ENCODE measurements at regions not wholly inside any gene's neighbourhood (a gene's known extent, or its start where the extent isn't known, plus 50 kb on each side); places are given as distances from the start of the nearest gene placed in this dataset.

DNA sequence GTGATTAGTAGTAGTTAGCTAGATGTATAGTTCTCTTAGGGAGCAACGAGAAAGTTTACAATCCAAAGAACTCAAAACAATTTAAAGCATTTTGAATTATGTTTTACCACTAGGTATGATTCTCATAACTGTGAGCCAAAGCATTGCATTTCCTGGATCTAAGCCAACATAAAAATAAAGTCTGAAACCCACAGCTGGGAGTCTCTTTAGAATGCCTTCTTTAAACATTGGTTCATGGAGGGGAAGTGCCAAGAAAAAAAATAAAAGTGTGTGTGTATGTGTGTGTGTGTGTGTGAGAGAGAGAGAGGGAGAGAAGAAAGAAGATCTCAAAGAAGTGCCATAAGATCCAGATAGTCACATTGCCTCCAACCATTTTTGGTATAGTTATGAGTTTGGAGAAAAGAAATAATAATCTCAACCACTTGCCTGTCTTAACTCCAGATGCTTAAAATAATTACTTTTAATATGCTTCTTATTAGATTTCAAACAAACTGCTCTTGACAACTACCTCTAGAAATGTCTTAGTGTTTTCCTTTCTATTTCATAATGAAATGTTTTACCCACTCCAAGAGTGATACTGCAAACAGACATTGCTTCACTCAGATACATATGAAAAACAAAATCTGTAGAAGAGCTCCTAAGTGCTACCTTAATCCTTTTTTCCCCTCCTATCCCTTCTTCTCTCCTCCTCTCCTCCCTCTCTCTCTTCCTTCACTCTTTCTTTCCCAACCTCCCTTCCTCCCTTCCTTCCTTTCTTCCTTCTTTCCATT, 554.1 kb downstream of the KCTD12 start:
- Histone ChIP-seq H3T11ph (ENCODE audit: low read length) (no peak overlapping the region), H2BK15ac (ENCODE audit: low read depth, low read length) (no peak overlapping the region), H2BK120ac (ENCODE audit: low read depth, low read length, poor library complexity, severe bottlenecking) (no peak overlapping the region), H2AFZ (ENCODE audit: low read length) (no peak overlapping the region), H4K20me1 (ENCODE audit: control insufficient read depth, insufficient read depth, insufficient read length) (no peaks in the 10 kb centered on the region), H3K79me2 (ENCODE audit: insufficient read depth, low read length) (no peaks in the 10 kb centered on the region), H3K9ac (ENCODE audit: extremely low read depth, insufficient read length, low read length) (no peak overlapping the region), H3K56ac (ENCODE audit: insufficient read length, low read depth, low read length) (no peak overlapping the region), H3K14ac (ENCODE audit: insufficient read depth, low read length) (no peak overlapping the region), H2BK20ac (ENCODE audit: low read depth, low read length, poor library complexity, severe bottlenecking) (no peak overlapping the region), H3K4ac (ENCODE audit: low read depth, low read length) (no peak overlapping the region), H3K27me3 (ENCODE audit: insufficient read depth, low read length) (no peaks in the 10 kb centered on the region; the same call in 1 of the 2 replicates), H3K27ac (ENCODE audit: insufficient read length, low read depth, low read length) (no peak overlapping the region), H2BK5ac (ENCODE audit: insufficient read length, low read length) (no peak overlapping the region), H4K91ac (ENCODE audit: insufficient read length, low read depth, low read length) (no peak overlapping the region), H3K4me1 (ENCODE audit: insufficient read depth, low read length) (no peaks in the 10 kb centered on the region; the same call in 1 of the 2 replicates), H3K4me2 (ENCODE audit: insufficient read depth, insufficient read length, low read length) (no peak overlapping the region), H3K23ac (ENCODE audit: insufficient read length, low read depth, low read length) (no peak overlapping the region), H3K79me1 (ENCODE audit: insufficient read depth, low read depth, low read length, poor library complexity, severe bottlenecking) (no peaks in the 10 kb centered on the region), H4K5ac (ENCODE audit: insufficient read length, low read depth, low read length) (no peak overlapping the region), H2BK12ac (ENCODE audit: insufficient read length, low read depth, low read length) (no peak overlapping the region), H4K8ac (replicated peaks; ENCODE audit: insufficient read length, low read depth, low read length) (no peak overlapping the region), H3K18ac (ENCODE audit: insufficient read length, low read depth, low read length) (no peak overlapping the region), H3K9me3 (ENCODE audit: control insufficient read depth, low read depth, low read length) (no peaks in the 10 kb centered on the region), H3K23me2 (ENCODE audit: insufficient read length, low read depth, low read length, poor library complexity, severe bottlenecking) (no peaks in the 10 kb centered on the region), H2AK5ac (ENCODE audit: insufficient read length, low read length) (no peak overlapping the region)
- H3K9me3 Mint-ChIP-seq, result no peaks in the 10 kb centered on the region
- H3K27ac Mint-ChIP-seq, result no peak overlapping the region; a peak in 1 of 7 replicates
- H3K4me3 Mint-ChIP-seq, result no peak overlapping the region
- peaks cover 47% of the 10 kb centered on the region for H3K27me3 Mint-ChIP-seq (ENCODE audit: low read depth)
- H3K4me1 Mint-ChIP-seq, result peaks cover 0 to under 1% of the 10 kb centered on the region in 2 experiments; a peak in 1 of 4 replicates
- no peaks in the 10 kb centered on the region for H3K36me3 Mint-ChIP-seq (ENCODE audit: insufficient read depth in 1 of 3, low read depth in 3 of 3)
- no CpG with 5 or more reads among the region's 1 CpG for WGBS (ENCODE audit: extremely low coverage, insufficient read length, low lambda C conversion rate)
- TF ChIP-seq, protein P1, sequence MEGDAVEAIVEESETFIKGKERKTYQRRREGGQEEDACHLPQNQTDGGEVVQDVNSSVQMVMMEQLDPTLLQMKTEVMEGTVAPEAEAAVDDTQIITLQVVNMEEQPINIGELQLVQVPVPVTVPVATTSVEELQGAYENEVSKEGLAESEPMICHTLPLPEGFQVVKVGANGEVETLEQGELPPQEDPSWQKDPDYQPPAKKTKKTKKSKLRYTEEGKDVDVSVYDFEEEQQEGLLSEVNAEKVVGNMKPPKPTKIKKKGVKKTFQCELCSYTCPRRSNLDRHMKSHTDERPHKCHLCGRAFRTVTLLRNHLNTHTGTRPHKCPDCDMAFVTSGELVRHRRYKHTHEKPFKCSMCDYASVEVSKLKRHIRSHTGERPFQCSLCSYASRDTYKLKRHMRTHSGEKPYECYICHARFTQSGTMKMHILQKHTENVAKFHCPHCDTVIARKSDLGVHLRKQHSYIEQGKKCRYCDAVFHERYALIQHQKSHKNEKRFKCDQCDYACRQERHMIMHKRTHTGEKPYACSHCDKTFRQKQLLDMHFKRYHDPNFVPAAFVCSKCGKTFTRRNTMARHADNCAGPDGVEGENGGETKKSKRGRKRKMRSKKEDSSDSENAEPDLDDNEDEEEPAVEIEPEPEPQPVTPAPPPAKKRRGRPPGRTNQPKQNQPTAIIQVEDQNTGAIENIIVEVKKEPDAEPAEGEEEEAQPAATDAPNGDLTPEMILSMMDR (conservative IDR thresholded peaks at IDR 0.05), result no peak
- DNase-seq, result no peak
